Chondrocyte (in vitro differentiated cells): ENCODE measurements at regions not wholly inside any gene's neighbourhood (a gene's known extent, or its start where the extent isn't known, plus 50 kb on each side); places are given as distances from the start of the nearest gene placed in this dataset.

ENCODE experiments used
- DNase-seq: peaks from one replicate; pipeline ENCODE4 v3.0.0; 2021; ENCODE audit warnings: mixed read lengths, low spot score
- H3K27ac Mint-ChIP-seq: one replicate; pipeline ENCODE4 v1.8.0; 2021; ENCODE audit warnings: mild to moderate bottlenecking, moderate library complexity, mixed read lengths; ENCODE audit not compliant: unreplicated experiment
- H3K27me3 Mint-ChIP-seq: 2 replicates; pipeline ENCODE4 v1.8.0; 2021; ENCODE audit warnings: low read depth, mixed read lengths
- H3K36me3 Mint-ChIP-seq: 2 replicates; pipeline ENCODE4 v1.8.0; 2021; ENCODE audit warnings: low read depth, mixed read lengths
- H3K4me1 Mint-ChIP-seq: 2 replicates; pipeline ENCODE4 v1.8.0; 2021; ENCODE audit warnings: low read depth, mild to moderate bottlenecking, mixed read lengths
- H3K4me3 Mint-ChIP-seq: one replicate; pipeline ENCODE4 v1.8.0; 2021; ENCODE audit warnings: mild to moderate bottlenecking, moderate library complexity, mixed read lengths; ENCODE audit not compliant: unreplicated experiment
- H3K9me3 Mint-ChIP-seq: 2 replicates; pipeline ENCODE4 v1.8.0; 2021; ENCODE audit warnings: low read depth, mixed read lengths
- CTCF ChIP-seq: fragments of 200-600 bp; sonication (generic); IDR thresholded peaks from 2 replicates; pipeline ENCODE4 v1.5.0; 2021; ENCODE audit warnings: antibody characterized with exemption, mild to moderate bottlenecking, moderate library complexity

- no peak for DNase-seq
- peak; percentile 100 for TF ChIP-seq CTCF
- H3K36me3 Mint-ChIP-seq: no peaks in the 10 kb centered on the region
- H3K27ac Mint-ChIP-seq: no peak overlapping the region
- H3K4me3 Mint-ChIP-seq: no peak overlapping the region
- H3K9me3 Mint-ChIP-seq: peaks cover 4% of the 10 kb centered on the region
- peaks cover 42% of the 10 kb centered on the region for H3K4me1 Mint-ChIP-seq
- no peaks in the 10 kb centered on the region for H3K27me3 Mint-ChIP-seq
These were observed 253.0 kb upstream of the RASGRP1 start for GRCh38 chr15:38817427-38818156.

GRCh38 chr15:38818157-38818790, 253.7 kb upstream of the RASGRP1 start:
- no peak overlapping the region for H3K27ac Mint-ChIP-seq
- no peak for TF ChIP-seq CTCF
- DNase-seq: no peak
- peaks cover 40% of the 10 kb centered on the region for H3K4me1 Mint-ChIP-seq
- no peaks in the 10 kb centered on the region for H3K36me3 Mint-ChIP-seq
- peaks cover 2% of the 10 kb centered on the region for H3K9me3 Mint-ChIP-seq
- no peaks in the 10 kb centered on the region for H3K27me3 Mint-ChIP-seq
- no peak overlapping the region for H3K4me3 Mint-ChIP-seq

GRCh38 chr15:38819387-38819950, 254.9 kb upstream of the RASGRP1 start:
- TF ChIP-seq CTCF: no peak
- Mint-ChIP-seq H3K4me3 (no peak overlapping the region), H3K27ac (no peak overlapping the region), H3K36me3 (no peaks in the 10 kb centered on the region), H3K27me3 (no peaks in the 10 kb centered on the region), H3K9me3 (peaks cover 2% of the 10 kb centered on the region), H3K4me1 (peaks cover 44% of the 10 kb centered on the region)
- no peak for DNase-seq

- Mint-ChIP-seq H3K9me3 (no peaks in the 10 kb centered on the region), H3K36me3 (no peaks in the 10 kb centered on the region), H3K4me3 (no peak overlapping the region), H3K27ac (peak overlapping the region; percentile 52), H3K27me3 (no peaks in the 10 kb centered on the region), H3K4me1 (peaks cover 29% of the 10 kb centered on the region)
- TF ChIP-seq CTCF: no peak
- DNase-seq: no peak
These were observed 258.6 kb upstream of the RASGRP1 start for GRCh38 chr15:38823263-38823662.

- no peak overlapping the region for H3K4me3 Mint-ChIP-seq
- DNase-seq: no peak
- no peaks in the 10 kb centered on the region for H3K27me3 Mint-ChIP-seq
- no peak for TF ChIP-seq CTCF
- H3K9me3 Mint-ChIP-seq: no peaks in the 10 kb centered on the region
- H3K36me3 Mint-ChIP-seq: no peaks in the 10 kb centered on the region
- no peak overlapping the region for H3K27ac Mint-ChIP-seq
- peaks cover 30% of the 10 kb centered on the region for H3K4me1 Mint-ChIP-seq
These were observed 260.1 kb upstream of the RASGRP1 start for GRCh38 chr15:38824719-38825118.
